Ascending aorta (tissue), 2 donors: ENCODE measurements at regions not wholly inside any gene's neighbourhood (a gene's known extent, or its start where the extent isn't known, plus 50 kb on each side); places are given as distances from the start of the nearest gene placed in this dataset.

Experiments
- DNase-seq, 2 donors: peaks; one replicate each; pipeline ENCODE4 v3.0.0-alpha.2; 2019; ENCODE audit warnings: low spot score in 2 of 2
- H3K27ac ChIP-seq, 2 donors: fragments of 200-600 bp; sonication (generic); one replicate each; pipeline ENCODE4 v1.5.1; 2016 to 2017; ENCODE audit warnings: mild to moderate bottlenecking in 1 of 2
- H3K27me3 ChIP-seq: fragments of 200-600 bp; sonication (generic); one replicate; pipeline ENCODE4 v1.5.1; 2017
- H3K36me3 ChIP-seq, 2 donors: fragments of 200-600 bp; sonication (generic); one replicate each; pipeline ENCODE4 v1.5.1; 2016
- H3K4me1 ChIP-seq, 2 donors: fragments of 200-600 bp; sonication (generic); one replicate each; pipeline ENCODE4 v1.5.1; 2016 to 2017; ENCODE audit warnings: mild to moderate bottlenecking in 1 of 2
- H3K4me3 ChIP-seq, 2 donors: fragments of 200-600 bp; sonication (generic); one replicate each; pipeline ENCODE4 v1.5.1; 2016 to 2017; ENCODE audit warnings: mild to moderate bottlenecking in 1 of 2
- H3K9me3 ChIP-seq, 2 donors: fragments of 200-600 bp; sonication (generic); one replicate each; pipeline ENCODE4 v1.5.1; 2016
- CTCF ChIP-seq, 3 experiments: fragments of 200-600 bp in 2 of 3; fragments of 450-650 bp in 1 of 3; sonication (generic) in 2 of 3; IDR thresholded peaks; one replicate each; pipeline ENCODE4 v1.5.1; 2016 to 2019; ENCODE audit warnings: antibody characterized with exemption in 3 of 3, mild to moderate bottlenecking in 1 of 3, moderate library complexity in 1 of 3
- intact Hi-C: fragments of 100-400 bp; cut with DNase I; formaldehyde crosslinking; loops from one replicate; pipeline ENCODE4 v1.15.1; 2023

- intact Hi-C loops, result no loop called here
- DNase-seq, result no peak
- H3K36me3 ChIP-seq, result no peaks in the 10 kb centered on the region
- H3K27ac ChIP-seq, result no peak overlapping the region
- TF ChIP-seq CTCF (IDR thresholded peaks at IDR 0.05), result no peak
- H3K4me1 ChIP-seq, result no peaks in the 10 kb centered on the region
- peaks cover 0 to 10% of the 10 kb centered on the region in 2 donors for H3K9me3 ChIP-seq
- no peak overlapping the region for H3K4me3 ChIP-seq
- no peaks in the 10 kb centered on the region for H3K27me3 ChIP-seq
Observed at GRCh38 chr1:188867614-188868013, 1610.0 kb downstream of the BRINP3 start.

- no peaks in the 10 kb centered on the region for H3K27me3 ChIP-seq
- TF ChIP-seq CTCF (IDR thresholded peaks at IDR 0.05), result no peak
Observed at GRCh38 chr1:188871164-188871563, 1606.5 kb downstream of the BRINP3 start.

GRCh38 chr1:188872376-188872775 is 1605.3 kb downstream of the BRINP3 start:
- Histone ChIP-seq H3K4me3 (no peak overlapping the region), H3K9me3 (no peaks in the 10 kb centered on the region), H3K27me3 (no peaks in the 10 kb centered on the region), H3K4me1 (no peaks in the 10 kb centered on the region), H3K27ac (no peak overlapping the region), H3K36me3 (no peaks in the 10 kb centered on the region)
- DNase-seq, result no peak
- intact Hi-C loops, result no loop called here
- no peak for TF ChIP-seq CTCF (IDR thresholded peaks at IDR 0.05)

More at GRCh38 chr1:188871164-188871563, 1606.5 kb downstream of the BRINP3 start:
- no peaks in the 10 kb centered on the region for H3K36me3 ChIP-seq
- no peaks in the 10 kb centered on the region for H3K4me1 ChIP-seq
- no peak overlapping the region for H3K4me3 ChIP-seq
- no peaks in the 10 kb centered on the region for H3K9me3 ChIP-seq
- DNase-seq, result no peak
- intact Hi-C loops, result no loop called here
- H3K27ac ChIP-seq, result no peak overlapping the region

GRCh38 chr1:188877668-188878067 is 1600.0 kb downstream of the BRINP3 start:
- no peaks in the 10 kb centered on the region for H3K27me3 ChIP-seq
- no peak overlapping the region for H3K27ac ChIP-seq
- no peaks in the 10 kb centered on the region for H3K36me3 ChIP-seq
- H3K4me1 ChIP-seq, result no peaks in the 10 kb centered on the region
- no peak for TF ChIP-seq CTCF (IDR thresholded peaks at IDR 0.05)
- DNase-seq, result no peak
- no peak overlapping the region for H3K4me3 ChIP-seq
- no peaks in the 10 kb centered on the region for H3K9me3 ChIP-seq
- intact Hi-C loops, result no loop called here

GRCh38 chr1:188888386-188888785 is 1589.3 kb downstream of the BRINP3 start:
- intact Hi-C loops, result no loop called here
- DNase-seq, result no peak
- TF ChIP-seq CTCF (IDR thresholded peaks at IDR 0.05), result no peak

GRCh38 chr1:188889166-188889565 is 1588.5 kb downstream of the BRINP3 start:
- H3K27ac ChIP-seq, result no peak overlapping the region
- intact Hi-C loops, result no loop called here
- H3K4me1 ChIP-seq, result no peaks in the 10 kb centered on the region
- no peaks in the 10 kb centered on the region for H3K36me3 ChIP-seq
- H3K9me3 ChIP-seq, result no peaks in the 10 kb centered on the region
- H3K27me3 ChIP-seq, result no peaks in the 10 kb centered on the region
- no peak overlapping the region for H3K4me3 ChIP-seq
- no peak for TF ChIP-seq CTCF (IDR thresholded peaks at IDR 0.05)
- DNase-seq, result no peak

More at GRCh38 chr1:188888386-188888785, 1589.3 kb downstream of the BRINP3 start:
- Histone ChIP-seq H3K27me3 (no peaks in the 10 kb centered on the region), H3K9me3 (no peaks in the 10 kb centered on the region), H3K4me1 (no peaks in the 10 kb centered on the region), H3K27ac (no peak overlapping the region), H3K36me3 (no peaks in the 10 kb centered on the region), H3K4me3 (no peak overlapping the region)
